ENCODE measurements at regions not wholly inside any gene's neighbourhood (a gene's known extent, or its start where the extent isn't known, plus 50 kb on each side); places are given as distances from the start of the nearest gene placed in this dataset.
A peak's percentile ranks its signal among the peaks of the same experiment; 100 is the strongest.

DNA sequence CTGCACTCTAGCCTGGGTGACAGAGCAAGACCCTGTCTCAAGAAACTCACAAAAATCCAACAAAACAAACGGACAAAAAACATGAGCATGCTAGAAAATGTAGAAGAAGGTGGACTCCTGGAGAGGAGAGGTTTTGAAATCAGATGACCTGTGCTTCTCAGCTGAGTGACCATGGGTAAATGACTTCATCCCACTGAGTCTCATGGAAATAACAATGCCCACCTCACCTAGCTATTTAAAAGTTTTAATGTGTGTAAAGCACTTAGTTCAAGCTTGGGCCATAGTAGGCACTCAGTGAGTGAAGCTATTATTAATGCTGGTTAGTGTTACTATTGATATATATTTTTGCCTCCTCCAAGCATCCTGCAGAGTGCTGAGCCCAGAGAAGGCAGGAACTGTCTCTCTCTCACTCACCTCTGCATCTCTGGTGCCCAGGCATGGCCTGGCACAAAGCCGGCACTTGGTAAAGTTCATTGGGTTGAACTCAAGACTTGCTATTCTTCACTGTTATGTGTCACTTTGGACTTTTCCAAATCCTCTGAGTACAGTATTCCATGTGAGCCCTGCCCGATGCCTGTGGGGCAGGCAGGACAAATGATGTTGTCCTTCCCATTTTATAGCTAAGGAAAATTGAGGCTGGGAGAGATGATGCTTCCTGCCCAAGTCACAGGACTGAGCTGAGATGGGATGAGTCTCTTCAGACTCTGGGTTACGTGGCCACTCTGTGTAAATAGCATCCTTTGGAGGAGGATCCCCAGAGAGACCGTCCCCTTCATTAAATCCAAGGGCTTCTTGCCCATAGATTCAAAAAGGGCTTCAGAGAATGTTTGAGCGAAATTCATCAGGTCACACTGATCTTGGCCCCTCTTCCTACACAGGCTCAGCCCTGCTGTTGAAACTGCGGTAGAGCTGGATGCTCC lies 81.4 kb upstream of the EMX2 start:
- Histone ChIP-seq H3K4me1 (peaks cover 40% of the 10 kb centered on the region), H3K27ac (peak overlapping the region in 1 of 2 experiments; percentile 55; a peak in 3 of 6 replicates), H3K4me3 (no peak overlapping the region), H3K4me2 (peak overlapping the region; percentile 45), H3K9me3 (peaks cover 8% of the 10 kb centered on the region; the same call in 2 of the 3 replicates)
- TF ChIP-seq FOXS1 (CRISPR knock-in tag; IDR thresholded peaks at IDR 0.05) (no peak), POLR2AphosphoS2 (conservative IDR thresholded peaks at IDR 0.05; ENCODE audit: low read length) (no peak), BHLHE40 (IDR thresholded peaks at IDR 0.05; ENCODE audit: low read depth, low read length) (no peak), RFX5 (IDR thresholded peaks at IDR 0.05) (no peak), NFE2L2 (conservative IDR thresholded peaks at IDR 0.05; ENCODE audit: low read length) (no peak), EHMT2 (IDR thresholded peaks at IDR 0.05; ENCODE audit: low read depth) (no peak), CEBPB (IDR thresholded peaks at IDR 0.05) (no peak), CBX2 (IDR thresholded peaks at IDR 0.05; ENCODE audit: borderline replicate concordance, low read depth) (no peak), ZFP36 (IDR thresholded peaks at IDR 0.05; ENCODE audit: borderline replicate concordance, partially characterized antibody) (no peak), HOXB5 (CRISPR knock-in tag; IDR thresholded peaks at IDR 0.05) (no peak), CBX8 (IDR thresholded peaks at IDR 0.05) (no peak), FOSB (CRISPR knock-in tag; IDR thresholded peaks at IDR 0.05) (no peak), CHD2 (IDR thresholded peaks at IDR 0.05; ENCODE audit: low read length, partially characterized antibody) (no peak), RNF2 (IDR thresholded peaks at IDR 0.05; ENCODE audit: borderline replicate concordance, low read depth) (no peak)
- TF ChIP-seq, protein P1, sequence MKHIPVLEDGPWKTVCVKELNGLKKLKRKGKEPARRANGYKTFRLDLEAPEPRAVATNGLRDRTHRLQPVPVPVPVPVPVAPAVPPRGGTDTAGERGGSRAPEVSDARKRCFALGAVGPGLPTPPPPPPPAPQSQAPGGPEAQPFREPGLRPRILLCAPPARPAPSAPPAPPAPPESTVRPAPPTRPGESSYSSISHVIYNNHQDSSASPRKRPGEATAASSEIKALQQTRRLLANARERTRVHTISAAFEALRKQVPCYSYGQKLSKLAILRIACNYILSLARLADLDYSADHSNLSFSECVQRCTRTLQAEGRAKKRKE (CRISPR knock-in tag; IDR thresholded peaks at IDR 0.05; ENCODE audit: low read depth) = no peak
- no peak for FAIRE-seq
- ChIA-PET POLR2A (interaction anchor here (0.7 to 1.1 kb wide), 2 partner anchors 18 to 244 kb away, joined by 3 to 4 read pairs; no protein-coding TSS in a partner anchor), CTCF (interaction anchor here (0.9 to 3.7 kb wide), 7 partner anchors 9 to 782 kb away, joined by 3 to 22 read pairs (median 5); no protein-coding TSS in a partner anchor)
- WGBS (ENCODE audit: missing lambda C conversion rate) = 74% methylated on average over 7 of the region's 7 CpGs
- no peak for DNase-seq (ENCODE audit: low read depth in 1 of 2, low spot score in 1 of 2)
- ATAC-seq = peak; percentile 10 to 20; a peak in 3 of 6 replicates

- ATAC-seq (no peak), DNase-seq (ENCODE audit: low read depth in 1 of 2, low spot score in 1 of 2) (no peak), FAIRE-seq (no peak)
- POLR2A ChIA-PET = no interaction called here
- peaks cover 14% of the 10 kb centered on the region for H3K9me3 ChIP-seq
- no peak overlapping the region for H3K27ac ChIP-seq
- no peak overlapping the region for H3K4me3 ChIP-seq
- CTCF ChIA-PET = interaction anchor here (1.3 to 3.5 kb wide), 3 partner anchors 10 to 38 kb away, joined by 3 to 20 read pairs (median 19); no protein-coding TSS in a partner anchor
- H3K4me2 ChIP-seq = no peak overlapping the region
- peaks cover 43% of the 10 kb centered on the region for H3K4me1 ChIP-seq
- no peak for TF ChIP-seq HEYL (CRISPR knock-in tag; IDR thresholded peaks at IDR 0.05)
- TF ChIP-seq CEBPB (IDR thresholded peaks at IDR 0.05) = no peak
- TF ChIP-seq FOXS1 (CRISPR knock-in tag; IDR thresholded peaks at IDR 0.05) = no peak
- TF ChIP-seq SMC3 (IDR thresholded peaks at IDR 0.05) = no peak
- TF ChIP-seq RARB (CRISPR knock-in tag; IDR thresholded peaks at IDR 0.05) = no peak
- no peak for TF ChIP-seq EHF (CRISPR knock-in tag; IDR thresholded peaks at IDR 0.05)
- TF ChIP-seq PHF8 (IDR thresholded peaks at IDR 0.05; ENCODE audit: borderline replicate concordance, low read depth) = no peak
- no peak for TF ChIP-seq ZNF302 (CRISPR knock-in tag; IDR thresholded peaks at IDR 0.05)
- 42% methylated on average over 4 of the region's 4 CpGs for WGBS (ENCODE audit: missing lambda C conversion rate)
These were observed 83.3 kb upstream of the PDZD8 start for GRCh38 chr10:117458571-117458970.

DNA sequence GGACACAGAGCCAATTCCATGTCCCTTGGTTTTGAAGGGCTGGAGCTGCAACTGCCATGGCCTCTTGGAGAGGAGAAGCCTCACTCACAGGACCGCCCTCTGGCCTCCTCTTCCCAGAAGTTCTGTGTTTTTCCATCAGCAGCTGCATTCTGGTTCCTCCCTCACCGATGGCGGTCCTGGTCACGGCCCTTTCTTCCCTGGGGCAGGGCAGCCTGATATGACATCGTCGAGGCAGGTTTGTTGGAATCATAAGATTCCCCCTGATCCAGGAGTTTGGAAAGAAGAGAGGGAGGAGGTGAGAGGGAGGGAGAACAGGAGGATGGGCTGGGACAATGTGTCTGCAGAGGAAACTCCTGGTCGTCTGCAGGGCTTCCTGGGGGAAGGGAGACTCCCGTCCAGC lies 82.7 kb upstream of the PDZD8 start:
- ChIA-PET POLR2A (no interaction called here), CTCF (interaction anchor here (1.3 to 3.5 kb wide), 4 partner anchors 10 to 39 kb away, joined by 3 to 20 read pairs (median 12); no protein-coding TSS in a partner anchor)
- H3K4me2 ChIP-seq = no peak overlapping the region
- DNase-seq (ENCODE audit: low read depth in 1 of 2, low spot score in 1 of 2) (no peak), ATAC-seq (no peak), FAIRE-seq (no peak)
- no peak overlapping the region for H3K4me3 ChIP-seq
- H3K9me3 ChIP-seq = peaks cover 14% of the 10 kb centered on the region
- H3K4me1 ChIP-seq = peaks cover 43% of the 10 kb centered on the region
- TF ChIP-seq POLR2A (IDR thresholded peaks at IDR 0.05; ENCODE audit: low read length) = no peak
- no peak for TF ChIP-seq FOXS1 (CRISPR knock-in tag; IDR thresholded peaks at IDR 0.05)
- no peak for TF ChIP-seq ZC3H11A (IDR thresholded peaks at IDR 0.05)
- no peak for TF ChIP-seq EHMT2 (IDR thresholded peaks at IDR 0.05; ENCODE audit: low read depth)
- no peak for TF ChIP-seq NPAS2 (CRISPR knock-in tag; IDR thresholded peaks at IDR 0.05; ENCODE audit: borderline replicate concordance)
- TF ChIP-seq HOXB5 (CRISPR knock-in tag; IDR thresholded peaks at IDR 0.05) = no peak
- no peak for TF ChIP-seq KDM1A (IDR thresholded peaks at IDR 0.05; ENCODE audit: low read depth)
- TF ChIP-seq TP53 (CRISPR knock-in tag; IDR thresholded peaks at IDR 0.05) = no peak
- TF ChIP-seq GATA3 (IDR thresholded peaks at IDR 0.05; ENCODE audit: borderline replicate concordance) = no peak
- TF ChIP-seq, protein P2, sequence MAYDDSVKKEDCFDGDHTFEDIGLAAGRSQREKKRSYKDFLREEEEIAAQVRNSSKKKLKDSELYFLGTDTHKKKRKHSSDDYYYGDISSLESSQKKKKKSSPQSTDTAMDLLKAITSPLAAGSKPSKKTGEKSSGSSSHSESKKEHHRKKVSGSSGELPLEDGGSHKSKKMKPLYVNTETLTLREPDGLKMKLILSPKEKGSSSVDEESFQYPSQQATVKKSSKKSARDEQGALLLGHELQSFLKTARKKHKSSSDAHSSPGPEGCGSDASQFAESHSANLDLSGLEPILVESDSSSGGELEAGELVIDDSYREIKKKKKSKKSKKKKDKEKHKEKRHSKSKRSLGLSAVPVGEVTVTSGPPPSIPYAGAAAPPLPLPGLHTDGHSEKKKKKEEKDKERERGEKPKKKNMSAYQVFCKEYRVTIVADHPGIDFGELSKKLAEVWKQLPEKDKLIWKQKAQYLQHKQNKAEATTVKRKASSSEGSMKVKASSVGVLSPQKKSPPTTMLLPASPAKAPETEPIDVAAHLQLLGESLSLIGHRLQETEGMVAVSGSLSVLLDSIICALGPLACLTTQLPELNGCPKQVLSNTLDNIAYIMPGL (CRISPR knock-in tag; IDR thresholded peaks at IDR 0.05; ENCODE audit: borderline replicate concordance) = no peak
- TF ChIP-seq, protein P3, sequence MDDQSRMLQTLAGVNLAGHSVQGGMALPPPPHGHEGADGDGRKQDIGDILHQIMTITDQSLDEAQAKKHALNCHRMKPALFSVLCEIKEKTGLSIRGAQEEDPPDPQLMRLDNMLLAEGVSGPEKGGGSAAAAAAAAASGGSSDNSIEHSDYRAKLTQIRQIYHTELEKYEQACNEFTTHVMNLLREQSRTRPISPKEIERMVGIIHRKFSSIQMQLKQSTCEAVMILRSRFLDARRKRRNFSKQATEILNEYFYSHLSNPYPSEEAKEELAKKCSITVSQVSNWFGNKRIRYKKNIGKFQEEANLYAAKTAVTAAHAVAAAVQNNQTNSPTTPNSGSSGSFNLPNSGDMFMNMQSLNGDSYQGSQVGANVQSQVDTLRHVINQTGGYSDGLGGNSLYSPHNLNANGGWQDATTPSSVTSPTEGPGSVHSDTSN (IDR thresholded peaks at IDR 0.05) = no peak
- peak overlapping the region in 1 of 2 experiments; percentile 27; a peak in 2 of 6 replicates for H3K27ac ChIP-seq
- 80% methylated on average over 8 of the region's 8 CpGs for WGBS (ENCODE audit: missing lambda C conversion rate)

Data from A549 (cell line).